H9 (cell line): ENCODE measurements at regions not wholly inside any gene's neighbourhood (a gene's known extent, or its start where the extent isn't known, plus 50 kb on each side); places are given as distances from the start of the nearest gene placed in this dataset.

ENCODE experiments used
- DNase-seq: peaks from one replicate; pipeline ENCODE4 v3.0.0-alpha.2; 2017
- H2AFZ ChIP-seq: one replicate; pipeline ENCODE4 v1.6.1; 2013; ENCODE audit warnings: mild to moderate bottlenecking, low read length, control low read depth, moderate library complexity
- H2AK5ac ChIP-seq: 2 replicates; pipeline ENCODE4 v1.6.1; 2013; ENCODE audit warnings: low read length, control low read depth, mixed read lengths; ENCODE audit not compliant: insufficient read length
- H2BK120ac ChIP-seq: one replicate; pipeline ENCODE4 v1.6.1; 2013; ENCODE audit warnings: low read depth, mild to moderate bottlenecking, low read length, control low read depth, inconsistent platforms; ENCODE audit not compliant: poor library complexity, severe bottlenecking
- H2BK12ac ChIP-seq: 2 replicates; pipeline ENCODE4 v1.6.1; 2013; ENCODE audit warnings: low read length, control low read depth, mixed read lengths, low read depth; ENCODE audit not compliant: insufficient read length
- H2BK15ac ChIP-seq: 2 replicates; pipeline ENCODE4 v1.6.1; 2013; ENCODE audit warnings: low read depth, low read length, control low read depth
- H2BK20ac ChIP-seq: one replicate; pipeline ENCODE4 v1.6.1; 2013; ENCODE audit warnings: low read depth, mild to moderate bottlenecking, low read length, control low read depth, inconsistent platforms; ENCODE audit not compliant: poor library complexity, severe bottlenecking
- H2BK5ac ChIP-seq: 2 replicates; pipeline ENCODE4 v1.6.1; 2013; ENCODE audit warnings: low read length, control low read depth, mixed read lengths; ENCODE audit not compliant: insufficient read length
- H3K14ac ChIP-seq: 2 replicates; pipeline ENCODE4 v1.6.1; 2013; ENCODE audit warnings: low read length, control low read depth; ENCODE audit not compliant: insufficient read depth
- H3K18ac ChIP-seq: 2 replicates; pipeline ENCODE4 v1.6.1; 2013; ENCODE audit warnings: low read depth, mild to moderate bottlenecking, mixed read lengths, low read length, control low read depth; ENCODE audit not compliant: insufficient read length
- H3K23ac ChIP-seq: 2 replicates; pipeline ENCODE4 v1.6.1; 2013; ENCODE audit warnings: low read length, control low read depth, mixed read lengths, low read depth; ENCODE audit not compliant: insufficient read length
- H3K23me2 ChIP-seq: 2 replicates; pipeline ENCODE4 v1.6.1; 2013; ENCODE audit warnings: low read depth, mild to moderate bottlenecking, mixed read lengths, low read length, control low read depth; ENCODE audit not compliant: insufficient read length, poor library complexity, severe bottlenecking
- H3K27ac ChIP-seq: 2 replicates; pipeline ENCODE4 v1.5.1; 2013; ENCODE audit warnings: low read length, control low read depth, mixed read lengths, low read depth; ENCODE audit not compliant: insufficient read length
- H3K27me3 ChIP-seq: 2 replicates; pipeline ENCODE4 v1.6.1; 2013; ENCODE audit warnings: low read length, control low read depth, inconsistent platforms; ENCODE audit not compliant: insufficient read depth
- H3K4ac ChIP-seq: 2 replicates; pipeline ENCODE4 v1.6.1; 2013; ENCODE audit warnings: low read depth, mild to moderate bottlenecking, control low read depth, inconsistent platforms, low read length, moderate library complexity
- H3K4me1 ChIP-seq: 2 replicates; pipeline ENCODE4 v1.6.1; 2013; ENCODE audit warnings: low read length, control low read depth, inconsistent platforms; ENCODE audit not compliant: insufficient read depth
- H3K4me2 ChIP-seq: 2 replicates; pipeline ENCODE4 v1.6.1; 2013; ENCODE audit warnings: low read length, control low read depth, mixed read lengths; ENCODE audit not compliant: insufficient read length, insufficient read depth
- H3K56ac ChIP-seq: 2 replicates; pipeline ENCODE4 v1.6.1; 2013; ENCODE audit warnings: low read depth, mild to moderate bottlenecking, mixed read lengths, low read length, control low read depth; ENCODE audit not compliant: insufficient read length
- H3K79me1 ChIP-seq: 2 replicates; pipeline ENCODE4 v1.6.1; 2013; ENCODE audit warnings: low read depth, mild to moderate bottlenecking, moderate library complexity, low read length, control low read depth, inconsistent platforms; ENCODE audit not compliant: insufficient read depth, poor library complexity, severe bottlenecking
- H3K79me2 ChIP-seq: 2 replicates; pipeline ENCODE4 v1.6.1; 2013; ENCODE audit warnings: low read length, control low read depth, inconsistent platforms; ENCODE audit not compliant: insufficient read depth
- H3K9ac ChIP-seq: 2 replicates; pipeline ENCODE4 v1.6.1; 2013; ENCODE audit warnings: low read length, control low read depth, mixed read lengths; ENCODE audit not compliant: insufficient read length; ENCODE audit errors: extremely low read depth
- H3K9me3 ChIP-seq: one replicate; pipeline ENCODE4 v1.6.1; 2013; ENCODE audit warnings: low read depth, low read length, inconsistent platforms; ENCODE audit not compliant: control insufficient read depth
- H3T11ph ChIP-seq: one replicate; pipeline ENCODE4 v1.6.1; 2013; ENCODE audit warnings: mild to moderate bottlenecking, low read length, control low read depth, inconsistent platforms
- H4K20me1 ChIP-seq: one replicate; pipeline ENCODE4 v1.6.1; 2013; ENCODE audit not compliant: control insufficient read depth, insufficient read length, insufficient read depth
- H4K5ac ChIP-seq: 2 replicates; pipeline ENCODE4 v1.6.1; 2013; ENCODE audit warnings: low read depth, mild to moderate bottlenecking, mixed read lengths, low read length, control low read depth; ENCODE audit not compliant: insufficient read length
- H4K8ac ChIP-seq: replicated peaks from 2 replicates; pipeline ENCODE4 v1.6.1; 2013; ENCODE audit warnings: low read length, control low read depth, mixed read lengths, low read depth; ENCODE audit not compliant: insufficient read length
- H4K91ac ChIP-seq: 2 replicates; pipeline ENCODE4 v1.6.1; 2013; ENCODE audit warnings: low read depth, mild to moderate bottlenecking, moderate library complexity, mixed read lengths, low read length, control low read depth; ENCODE audit not compliant: insufficient read length
- H3K27ac Mint-ChIP-seq, 3 experiments: 2 replicates in 2 of 3; 3 replicates in 1 of 3; pipeline ENCODE4 v1.8.0; 2020 to 2021; ENCODE audit warnings: mixed read lengths in 3 of 3, mild to moderate bottlenecking in 1 of 3, moderate library complexity in 1 of 3
- H3K27me3 Mint-ChIP-seq: 2 replicates; pipeline ENCODE4 v1.8.0; 2021; ENCODE audit warnings: low read depth, mild to moderate bottlenecking, moderate library complexity, mixed read lengths
- H3K36me3 Mint-ChIP-seq, 3 experiments: 2 replicates in 2 of 3; 3 replicates in 1 of 3; pipeline ENCODE4 v1.8.0; 2020 to 2021; ENCODE audit warnings: low read depth in 3 of 3, mixed read lengths in 3 of 3; ENCODE audit not compliant: insufficient read depth in 1 of 3
- H3K4me1 Mint-ChIP-seq, 2 experiments: 2 replicates each; pipeline ENCODE4 v1.8.0; 2020; ENCODE audit warnings: mixed read lengths in 2 of 2
- H3K4me3 Mint-ChIP-seq, 2 experiments: 2 replicates in 1 of 2; 3 replicates in 1 of 2; pipeline ENCODE4 v1.8.0; 2020 to 2021; ENCODE audit warnings: mild to moderate bottlenecking in 2 of 2, mixed read lengths in 2 of 2, moderate library complexity in 1 of 2
- H3K9me3 Mint-ChIP-seq, 2 experiments: 2 replicates in 1 of 2; 3 replicates in 1 of 2; pipeline ENCODE4 v1.8.0; 2020; ENCODE audit warnings: mild to moderate bottlenecking in 2 of 2, mixed read lengths in 2 of 2, moderate library complexity in 1 of 2
- WGBS: extraction: QIAGEN DNeasy Blood & Tissue Kit; methylation state at CpG from one replicate; pipeline ENCODE4 v1.1.7; 2013; ENCODE audit warnings: missing lambda C conversion rate, low lambda C conversion rate, mixed read lengths; ENCODE audit not compliant: insufficient read length; ENCODE audit errors: extremely low coverage; 5-methylcytosine and 5-hydroxymethylcytosine counted together
- TF ChIP-seq, protein P1 (sequence below): fragments of 200-600 bp; sonication (generic); conservative IDR thresholded peaks from 3 replicates; pipeline ENCODE4 v1.8.0; 2021; ENCODE audit warnings: antibody characterized with exemption, mild to moderate bottlenecking

DNA sequence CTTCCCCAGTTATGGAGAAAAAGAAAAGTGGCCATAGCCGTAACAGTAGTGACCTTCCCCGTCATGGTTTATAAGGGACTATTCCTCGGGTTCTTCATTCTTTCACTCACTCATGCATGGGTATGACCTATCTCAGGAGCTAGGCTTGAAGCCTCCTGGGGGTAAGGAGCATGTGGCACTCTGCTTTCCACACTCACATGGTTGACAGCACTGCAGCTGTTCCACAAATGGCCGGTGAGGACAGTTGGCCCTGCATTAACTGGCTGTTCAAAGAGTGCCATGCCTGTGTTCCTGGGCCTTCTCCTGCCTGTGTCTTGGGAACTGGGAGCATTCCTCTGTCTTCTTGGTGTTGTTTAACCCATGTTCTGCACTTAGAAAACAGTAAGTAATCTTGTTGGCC lies 66.2 kb upstream of the PNMA1 start:
- no peak overlapping the region for H3K4ac ChIP-seq
- no peak overlapping the region for H3K27ac ChIP-seq
- Mint-ChIP-seq H3K4me3 (no peak overlapping the region), H3K9me3 (no peaks in the 10 kb centered on the region; a peak in 1 of 5 replicates), H3K36me3 (no peaks in the 10 kb centered on the region; a peak in 1 of 7 replicates), H3K4me1 (peaks cover 26 to 31% of the 10 kb centered on the region in 2 experiments), H3K27ac (no peak overlapping the region), H3K27me3 (peaks cover 91% of the 10 kb centered on the region)
- no peak overlapping the region for H2BK5ac ChIP-seq
- H3K4me2 ChIP-seq, result no peak overlapping the region
- no peak overlapping the region for H2BK120ac ChIP-seq
- H3K23me2 ChIP-seq, result peaks cover 1% of the 10 kb centered on the region
- H3K9ac ChIP-seq, result no peak overlapping the region
- H4K91ac ChIP-seq, result no peak overlapping the region
- no peak overlapping the region for H4K8ac ChIP-seq
- no peaks in the 10 kb centered on the region for H3K9me3 ChIP-seq
- no peaks in the 10 kb centered on the region for H4K20me1 ChIP-seq
- H4K5ac ChIP-seq, result no peak overlapping the region
- no peak overlapping the region for H2AFZ ChIP-seq
- no peak overlapping the region for H3K23ac ChIP-seq
- H2BK15ac ChIP-seq, result no peak overlapping the region
- TF ChIP-seq, protein P1, sequence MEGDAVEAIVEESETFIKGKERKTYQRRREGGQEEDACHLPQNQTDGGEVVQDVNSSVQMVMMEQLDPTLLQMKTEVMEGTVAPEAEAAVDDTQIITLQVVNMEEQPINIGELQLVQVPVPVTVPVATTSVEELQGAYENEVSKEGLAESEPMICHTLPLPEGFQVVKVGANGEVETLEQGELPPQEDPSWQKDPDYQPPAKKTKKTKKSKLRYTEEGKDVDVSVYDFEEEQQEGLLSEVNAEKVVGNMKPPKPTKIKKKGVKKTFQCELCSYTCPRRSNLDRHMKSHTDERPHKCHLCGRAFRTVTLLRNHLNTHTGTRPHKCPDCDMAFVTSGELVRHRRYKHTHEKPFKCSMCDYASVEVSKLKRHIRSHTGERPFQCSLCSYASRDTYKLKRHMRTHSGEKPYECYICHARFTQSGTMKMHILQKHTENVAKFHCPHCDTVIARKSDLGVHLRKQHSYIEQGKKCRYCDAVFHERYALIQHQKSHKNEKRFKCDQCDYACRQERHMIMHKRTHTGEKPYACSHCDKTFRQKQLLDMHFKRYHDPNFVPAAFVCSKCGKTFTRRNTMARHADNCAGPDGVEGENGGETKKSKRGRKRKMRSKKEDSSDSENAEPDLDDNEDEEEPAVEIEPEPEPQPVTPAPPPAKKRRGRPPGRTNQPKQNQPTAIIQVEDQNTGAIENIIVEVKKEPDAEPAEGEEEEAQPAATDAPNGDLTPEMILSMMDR, result no peak
- no peak overlapping the region for H2AK5ac ChIP-seq
- no peak overlapping the region for H3K56ac ChIP-seq
- peaks cover 3% of the 10 kb centered on the region; the same call in 1 of the 2 replicates for H3K4me1 ChIP-seq
- DNase-seq, result no peak
- no peak overlapping the region for H3T11ph ChIP-seq
- H3K18ac ChIP-seq, result no peak overlapping the region
- H3K79me2 ChIP-seq, result no peaks in the 10 kb centered on the region
- peaks cover 5% of the 10 kb centered on the region; the same call in 1 of the 2 replicates for H3K27me3 ChIP-seq
- no peak overlapping the region for H2BK12ac ChIP-seq
- H3K14ac ChIP-seq, result no peak overlapping the region
- no peak overlapping the region for H2BK20ac ChIP-seq
- H3K79me1 ChIP-seq, result no peaks in the 10 kb centered on the region
- WGBS, result no CpG with 5 or more reads among the region's 4 CpGs
